ENCODE measurements at regions not wholly inside any gene's neighbourhood (a gene's known extent, or its start where the extent isn't known, plus 50 kb on each side); places are given as distances from the start of the nearest gene placed in this dataset.

DNA sequence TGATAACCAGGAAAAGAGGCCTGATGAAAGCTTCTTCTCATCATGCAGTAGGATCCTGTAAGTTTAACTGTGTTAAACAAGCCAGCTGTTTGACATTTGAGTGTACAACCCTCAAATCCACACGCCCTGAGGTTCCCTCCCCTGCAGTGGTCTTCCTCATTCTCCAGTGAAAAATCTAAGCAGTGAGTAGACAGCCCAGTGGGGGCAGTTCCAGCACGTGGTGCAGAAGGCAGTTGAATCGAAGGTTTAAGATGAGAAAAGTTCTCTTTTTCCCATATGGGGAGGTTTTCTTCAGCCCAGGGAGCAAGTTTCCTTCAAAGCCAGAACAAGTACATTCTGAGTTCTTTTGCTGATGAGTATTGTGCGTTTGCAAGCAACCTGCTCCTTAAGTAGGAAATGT, 174.5 kb downstream of the NR2F2 start:
- TF ChIP-seq, protein P1, sequence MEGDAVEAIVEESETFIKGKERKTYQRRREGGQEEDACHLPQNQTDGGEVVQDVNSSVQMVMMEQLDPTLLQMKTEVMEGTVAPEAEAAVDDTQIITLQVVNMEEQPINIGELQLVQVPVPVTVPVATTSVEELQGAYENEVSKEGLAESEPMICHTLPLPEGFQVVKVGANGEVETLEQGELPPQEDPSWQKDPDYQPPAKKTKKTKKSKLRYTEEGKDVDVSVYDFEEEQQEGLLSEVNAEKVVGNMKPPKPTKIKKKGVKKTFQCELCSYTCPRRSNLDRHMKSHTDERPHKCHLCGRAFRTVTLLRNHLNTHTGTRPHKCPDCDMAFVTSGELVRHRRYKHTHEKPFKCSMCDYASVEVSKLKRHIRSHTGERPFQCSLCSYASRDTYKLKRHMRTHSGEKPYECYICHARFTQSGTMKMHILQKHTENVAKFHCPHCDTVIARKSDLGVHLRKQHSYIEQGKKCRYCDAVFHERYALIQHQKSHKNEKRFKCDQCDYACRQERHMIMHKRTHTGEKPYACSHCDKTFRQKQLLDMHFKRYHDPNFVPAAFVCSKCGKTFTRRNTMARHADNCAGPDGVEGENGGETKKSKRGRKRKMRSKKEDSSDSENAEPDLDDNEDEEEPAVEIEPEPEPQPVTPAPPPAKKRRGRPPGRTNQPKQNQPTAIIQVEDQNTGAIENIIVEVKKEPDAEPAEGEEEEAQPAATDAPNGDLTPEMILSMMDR (IDR thresholded peaks at IDR 0.05) = no peak
- no peak for TF ChIP-seq POLR2A (IDR thresholded peaks at IDR 0.05)
